ENCODE measurements at regions not wholly inside any gene's neighbourhood (a gene's known extent, or its start where the extent isn't known, plus 50 kb on each side); places are given as distances from the start of the nearest gene placed in this dataset.

- Histone ChIP-seq H3K36me3 (ENCODE audit: control insufficient read depth in 2 of 2, extremely low read depth in 1 of 2, insufficient read depth in 1 of 2, low read length in 1 of 2) (no peaks in the 10 kb centered on the region), H3K27ac (ENCODE audit: low read length) (no peak overlapping the region), H3K27me3 (replicated peaks in 1 of 2; ENCODE audit: control insufficient read depth in 2 of 2, extremely low read depth in 1 of 2, insufficient read depth in 2 of 2, low read length in 1 of 2) (peaks cover 0 to 3% of the 10 kb centered on the region in 2 experiments), H3K4me3 (ENCODE audit: control insufficient read depth in 1 of 2, extremely low read depth in 1 of 2, low read length in 1 of 2) (no peak overlapping the region), H3K9me3 (no peaks in the 10 kb centered on the region), H3K4me1 (ENCODE audit: control insufficient read depth in 1 of 2, extremely low read depth in 1 of 2, insufficient read depth in 2 of 2, low read length in 2 of 2) (no peaks in the 10 kb centered on the region)
- Mint-ChIP-seq H3K4me3 (no peak overlapping the region), H3K4me1 (no peaks in the 10 kb centered on the region), H3K27me3 (peaks cover 8 to 19% of the 10 kb centered on the region in 2 donors), H3K36me3 (no peaks in the 10 kb centered on the region), H3K9me3 (no peaks in the 10 kb centered on the region), H3K27ac (no peak overlapping the region)
- DNase-seq (no peak), ATAC-seq (replicated peaks in 1 of 4) (no peak)
- POLR2A ChIA-PET, result no interaction called here
- 93% methylated on average over 2 of the region's 4 CpGs for WGBS (ENCODE audit: insufficient coverage)
- CTCF ChIA-PET, result no interaction called here
Measured at GRCh38 chr18:61749546-61749945, 143.3 kb downstream of the RNF152 start.

- ChIA-PET CTCF (no interaction called here), POLR2A (no interaction called here)
- peaks cover 0 to 3% of the 10 kb centered on the region in 2 experiments for H3K27me3 ChIP-seq (replicated peaks in 1 of 2; ENCODE audit: control insufficient read depth in 2 of 2, extremely low read depth in 1 of 2, insufficient read depth in 2 of 2, low read length in 1 of 2)
- H3K9me3 ChIP-seq, result no peaks in the 10 kb centered on the region
- WGBS (ENCODE audit: insufficient coverage), result no CpG with 5 or more reads among the region's 6 CpGs
- Mint-ChIP-seq H3K9me3 (no peaks in the 10 kb centered on the region), H3K36me3 (no peaks in the 10 kb centered on the region), H3K27ac (no peak overlapping the region), H3K4me3 (no peak overlapping the region), H3K27me3 (peaks cover 8 to 19% of the 10 kb centered on the region in 2 donors), H3K4me1 (no peaks in the 10 kb centered on the region)
- DNase-seq (no peak), ATAC-seq (replicated peaks in 1 of 4) (no peak)
- H3K4me1 ChIP-seq (ENCODE audit: control insufficient read depth in 1 of 2, extremely low read depth in 1 of 2, insufficient read depth in 2 of 2, low read length in 2 of 2), result no peaks in the 10 kb centered on the region
- no peak overlapping the region for H3K4me3 ChIP-seq (ENCODE audit: control insufficient read depth in 1 of 2, extremely low read depth in 1 of 2, low read length in 1 of 2)
- H3K27ac ChIP-seq (ENCODE audit: low read length), result no peak overlapping the region
- no peaks in the 10 kb centered on the region for H3K36me3 ChIP-seq (ENCODE audit: control insufficient read depth in 2 of 2, extremely low read depth in 1 of 2, insufficient read depth in 1 of 2, low read length in 1 of 2)
Measured at GRCh38 chr18:61749031-61749430, 143.8 kb downstream of the RNF152 start.

- H3K27me3 Mint-ChIP-seq, result peaks cover 6 to 19% of the 10 kb centered on the region in 2 donors
- DNase-seq (no peak), ATAC-seq (replicated peaks in 1 of 4) (no peak)
- Histone ChIP-seq H3K4me3 (ENCODE audit: control insufficient read depth in 1 of 2, extremely low read depth in 1 of 2, low read length in 1 of 2) (no peak overlapping the region), H3K36me3 (ENCODE audit: control insufficient read depth in 2 of 2, extremely low read depth in 1 of 2, insufficient read depth in 1 of 2, low read length in 1 of 2) (no peaks in the 10 kb centered on the region), H3K9me3 (no peaks in the 10 kb centered on the region), H3K27me3 (replicated peaks in 1 of 2; ENCODE audit: control insufficient read depth in 2 of 2, extremely low read depth in 1 of 2, insufficient read depth in 2 of 2, low read length in 1 of 2) (peaks cover 0 to 3% of the 10 kb centered on the region in 2 experiments), H3K27ac (ENCODE audit: low read length) (no peak overlapping the region), H3K4me1 (ENCODE audit: control insufficient read depth in 1 of 2, extremely low read depth in 1 of 2, insufficient read depth in 2 of 2, low read length in 2 of 2) (no peaks in the 10 kb centered on the region)
- H3K27ac Mint-ChIP-seq, result no peak overlapping the region
- H3K36me3 Mint-ChIP-seq, result no peaks in the 10 kb centered on the region
- no peaks in the 10 kb centered on the region for H3K4me1 Mint-ChIP-seq
- 87% methylated on average over 10 of the region's 10 CpGs for WGBS (ENCODE audit: insufficient coverage)
- CTCF ChIA-PET, result no interaction called here
- POLR2A ChIA-PET, result no interaction called here
- H3K4me3 Mint-ChIP-seq, result no peak overlapping the region
- H3K9me3 Mint-ChIP-seq, result no peaks in the 10 kb centered on the region
Measured at GRCh38 chr18:61748004-61748403, 144.8 kb downstream of the RNF152 start.

- Histone ChIP-seq H3K36me3 (ENCODE audit: control insufficient read depth in 2 of 2, extremely low read depth in 1 of 2, insufficient read depth in 1 of 2, low read length in 1 of 2) (no peaks in the 10 kb centered on the region), H3K9me3 (no peaks in the 10 kb centered on the region), H3K27ac (ENCODE audit: low read length) (no peak overlapping the region), H3K4me1 (ENCODE audit: control insufficient read depth in 1 of 2, extremely low read depth in 1 of 2, insufficient read depth in 2 of 2, low read length in 2 of 2) (no peaks in the 10 kb centered on the region), H3K4me3 (ENCODE audit: control insufficient read depth in 1 of 2, extremely low read depth in 1 of 2, low read length in 1 of 2) (no peak overlapping the region), H3K27me3 (replicated peaks in 1 of 2; ENCODE audit: control insufficient read depth in 2 of 2, extremely low read depth in 1 of 2, insufficient read depth in 2 of 2, low read length in 1 of 2) (no peaks in the 10 kb centered on the region)
- no peaks in the 10 kb centered on the region for H3K36me3 Mint-ChIP-seq
- no CpG with 5 or more reads among the region's 4 CpGs for whole genome bisulfite sequencing (ENCODE audit: insufficient coverage)
- CTCF ChIA-PET, result no interaction called here
- DNase-seq (no peak), ATAC-seq (replicated peaks in 1 of 4) (no peak)
- H3K4me1 Mint-ChIP-seq, result no peaks in the 10 kb centered on the region
- H3K9me3 Mint-ChIP-seq, result no peaks in the 10 kb centered on the region
- POLR2A ChIA-PET, result no interaction called here
- no peak overlapping the region for H3K4me3 Mint-ChIP-seq
- no peak overlapping the region for H3K27ac Mint-ChIP-seq
- peaks cover 0 to 13% of the 10 kb centered on the region in 2 donors for H3K27me3 Mint-ChIP-seq
Measured at GRCh38 chr18:61743775-61744531, 148.9 kb downstream of the RNF152 start.

GRCh38 chr18:61742565-61743429 is 150.0 kb downstream of the RNF152 start:
- DNase-seq, result no peak
- ATAC-seq (replicated peaks in 1 of 4), result peak in 1 of 4 experiments; percentile 32
- Mint-ChIP-seq H3K4me1 (no peaks in the 10 kb centered on the region), H3K27me3 (peaks cover 0 to 7% of the 10 kb centered on the region in 2 donors), H3K27ac (no peak overlapping the region), H3K36me3 (no peaks in the 10 kb centered on the region), H3K4me3 (no peak overlapping the region), H3K9me3 (no peaks in the 10 kb centered on the region)
- Histone ChIP-seq H3K9me3 (no peaks in the 10 kb centered on the region), H3K4me1 (ENCODE audit: control insufficient read depth in 1 of 2, extremely low read depth in 1 of 2, insufficient read depth in 2 of 2, low read length in 2 of 2) (no peaks in the 10 kb centered on the region), H3K27ac (ENCODE audit: low read length) (no peak overlapping the region), H3K36me3 (ENCODE audit: control insufficient read depth in 2 of 2, extremely low read depth in 1 of 2, insufficient read depth in 1 of 2, low read length in 1 of 2) (no peaks in the 10 kb centered on the region), H3K27me3 (replicated peaks in 1 of 2; ENCODE audit: control insufficient read depth in 2 of 2, extremely low read depth in 1 of 2, insufficient read depth in 2 of 2, low read length in 1 of 2) (no peaks in the 10 kb centered on the region), H3K4me3 (ENCODE audit: control insufficient read depth in 1 of 2, extremely low read depth in 1 of 2, low read length in 1 of 2) (no peak overlapping the region)
- ChIA-PET CTCF (no interaction called here), POLR2A (no interaction called here)
- WGBS (ENCODE audit: insufficient coverage), result 75% methylated on average over 8 of the region's 8 CpGs

GRCh38 chr18:61741881-61742454 is 150.8 kb downstream of the RNF152 start:
- 50% methylated on average over 1 of the region's 6 CpGs for WGBS (ENCODE audit: insufficient coverage)
- Mint-ChIP-seq H3K27ac (no peak overlapping the region), H3K4me1 (no peaks in the 10 kb centered on the region), H3K4me3 (no peak overlapping the region), H3K9me3 (no peaks in the 10 kb centered on the region), H3K36me3 (no peaks in the 10 kb centered on the region), H3K27me3 (peaks cover 0 to 3% of the 10 kb centered on the region in 2 donors)
- Histone ChIP-seq H3K4me3 (ENCODE audit: control insufficient read depth in 1 of 2, extremely low read depth in 1 of 2, low read length in 1 of 2) (no peak overlapping the region), H3K27me3 (replicated peaks in 1 of 2; ENCODE audit: control insufficient read depth in 2 of 2, extremely low read depth in 1 of 2, insufficient read depth in 2 of 2, low read length in 1 of 2) (no peaks in the 10 kb centered on the region), H3K27ac (ENCODE audit: low read length) (no peak overlapping the region), H3K9me3 (no peaks in the 10 kb centered on the region), H3K36me3 (ENCODE audit: control insufficient read depth in 2 of 2, extremely low read depth in 1 of 2, insufficient read depth in 1 of 2, low read length in 1 of 2) (no peaks in the 10 kb centered on the region), H3K4me1 (ENCODE audit: control insufficient read depth in 1 of 2, extremely low read depth in 1 of 2, insufficient read depth in 2 of 2, low read length in 2 of 2) (no peaks in the 10 kb centered on the region)
- ChIA-PET CTCF (no interaction called here), POLR2A (no interaction called here)
- DNase-seq, result no peak
- ATAC-seq (replicated peaks in 1 of 4), result no peak
